ENCODE measurements at regions not wholly inside any gene's neighbourhood (a gene's known extent, or its start where the extent isn't known, plus 50 kb on each side); places are given as distances from the start of the nearest gene placed in this dataset.

DNA sequence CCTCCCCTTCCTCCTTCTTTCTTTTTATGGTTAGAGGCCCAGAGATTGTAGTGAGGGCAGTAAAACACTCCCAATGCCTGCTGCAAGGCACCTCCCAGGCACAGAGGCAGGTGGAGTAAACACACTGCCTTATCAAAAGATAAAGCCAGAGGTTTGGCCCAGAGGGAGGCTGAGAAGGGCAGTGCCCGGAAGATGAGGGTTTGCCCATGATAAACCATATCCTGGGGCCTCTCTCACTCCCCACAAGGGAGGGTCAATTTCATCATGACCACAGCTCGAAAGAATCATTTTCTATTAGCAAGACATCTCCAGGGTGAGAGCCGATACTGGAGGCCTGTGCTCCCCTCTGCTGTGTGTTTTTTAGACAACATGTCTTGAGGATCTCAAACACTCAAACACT is 98.5 kb upstream of the FAM9C start:
- 22 to 60% methylated on average over 3 of the region's 3 CpGs for WGBS, 2 donors
- Histone ChIP-seq H3K4me1 (no peaks in the 10 kb centered on the region), H3K4me3 (no peak overlapping the region), H3K27me3 (no peaks in the 10 kb centered on the region), H3K36me3 (no peaks in the 10 kb centered on the region), H3K9me3 (no peaks in the 10 kb centered on the region), H3K27ac (no peak overlapping the region)
- DNase-seq: no peak
- intact Hi-C loops (cut with DNase I): no loop called here
- no peak for TF ChIP-seq POLR2AphosphoS5 (IDR thresholded peaks at IDR 0.05)
- no peak for TF ChIP-seq POLR2A (IDR thresholded peaks at IDR 0.05)
- TF ChIP-seq EP300 (IDR thresholded peaks at IDR 0.05): no peak
- TF ChIP-seq, protein P1, sequence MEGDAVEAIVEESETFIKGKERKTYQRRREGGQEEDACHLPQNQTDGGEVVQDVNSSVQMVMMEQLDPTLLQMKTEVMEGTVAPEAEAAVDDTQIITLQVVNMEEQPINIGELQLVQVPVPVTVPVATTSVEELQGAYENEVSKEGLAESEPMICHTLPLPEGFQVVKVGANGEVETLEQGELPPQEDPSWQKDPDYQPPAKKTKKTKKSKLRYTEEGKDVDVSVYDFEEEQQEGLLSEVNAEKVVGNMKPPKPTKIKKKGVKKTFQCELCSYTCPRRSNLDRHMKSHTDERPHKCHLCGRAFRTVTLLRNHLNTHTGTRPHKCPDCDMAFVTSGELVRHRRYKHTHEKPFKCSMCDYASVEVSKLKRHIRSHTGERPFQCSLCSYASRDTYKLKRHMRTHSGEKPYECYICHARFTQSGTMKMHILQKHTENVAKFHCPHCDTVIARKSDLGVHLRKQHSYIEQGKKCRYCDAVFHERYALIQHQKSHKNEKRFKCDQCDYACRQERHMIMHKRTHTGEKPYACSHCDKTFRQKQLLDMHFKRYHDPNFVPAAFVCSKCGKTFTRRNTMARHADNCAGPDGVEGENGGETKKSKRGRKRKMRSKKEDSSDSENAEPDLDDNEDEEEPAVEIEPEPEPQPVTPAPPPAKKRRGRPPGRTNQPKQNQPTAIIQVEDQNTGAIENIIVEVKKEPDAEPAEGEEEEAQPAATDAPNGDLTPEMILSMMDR (IDR thresholded peaks at IDR 0.05): no peak

DNA sequence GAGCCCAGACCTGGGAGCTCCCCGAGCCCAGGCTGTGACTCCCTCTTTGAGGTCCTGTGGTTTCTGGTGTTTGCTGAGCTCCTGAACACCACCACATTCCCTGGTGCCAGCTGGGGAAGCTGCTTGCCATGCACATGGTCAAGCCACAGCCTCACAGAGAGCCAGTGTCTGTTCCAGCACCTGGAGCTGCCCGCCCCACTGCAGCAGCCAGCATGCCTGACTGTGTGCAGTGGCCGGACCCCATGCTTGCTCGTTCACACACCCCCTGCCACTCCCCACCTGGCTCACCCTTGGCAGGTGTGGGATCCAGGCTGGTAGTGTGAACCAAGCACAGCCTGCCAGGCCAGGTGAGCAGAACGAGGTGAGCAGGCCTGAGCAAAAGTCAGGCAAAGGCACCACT is 95.6 kb upstream of the FAM9C start:
- no peak overlapping the region for H3K27ac ChIP-seq
- WGBS, 2 donors: 85 to 91% methylated on average over 5 of the region's 5 CpGs
- intact Hi-C loops (cut with DNase I): no loop called here
- no peaks in the 10 kb centered on the region for H3K4me1 ChIP-seq
- H3K36me3 ChIP-seq: no peaks in the 10 kb centered on the region
- no peaks in the 10 kb centered on the region for H3K9me3 ChIP-seq
- TF ChIP-seq, protein P1 (IDR thresholded peaks at IDR 0.05): no peak
- TF ChIP-seq POLR2A (IDR thresholded peaks at IDR 0.05): no peak
- TF ChIP-seq EP300 (IDR thresholded peaks at IDR 0.05): no peak
- TF ChIP-seq POLR2AphosphoS5 (IDR thresholded peaks at IDR 0.05): no peak
- no peak for DNase-seq
- H3K4me3 ChIP-seq: no peak overlapping the region
- H3K27me3 ChIP-seq: no peaks in the 10 kb centered on the region

DNA sequence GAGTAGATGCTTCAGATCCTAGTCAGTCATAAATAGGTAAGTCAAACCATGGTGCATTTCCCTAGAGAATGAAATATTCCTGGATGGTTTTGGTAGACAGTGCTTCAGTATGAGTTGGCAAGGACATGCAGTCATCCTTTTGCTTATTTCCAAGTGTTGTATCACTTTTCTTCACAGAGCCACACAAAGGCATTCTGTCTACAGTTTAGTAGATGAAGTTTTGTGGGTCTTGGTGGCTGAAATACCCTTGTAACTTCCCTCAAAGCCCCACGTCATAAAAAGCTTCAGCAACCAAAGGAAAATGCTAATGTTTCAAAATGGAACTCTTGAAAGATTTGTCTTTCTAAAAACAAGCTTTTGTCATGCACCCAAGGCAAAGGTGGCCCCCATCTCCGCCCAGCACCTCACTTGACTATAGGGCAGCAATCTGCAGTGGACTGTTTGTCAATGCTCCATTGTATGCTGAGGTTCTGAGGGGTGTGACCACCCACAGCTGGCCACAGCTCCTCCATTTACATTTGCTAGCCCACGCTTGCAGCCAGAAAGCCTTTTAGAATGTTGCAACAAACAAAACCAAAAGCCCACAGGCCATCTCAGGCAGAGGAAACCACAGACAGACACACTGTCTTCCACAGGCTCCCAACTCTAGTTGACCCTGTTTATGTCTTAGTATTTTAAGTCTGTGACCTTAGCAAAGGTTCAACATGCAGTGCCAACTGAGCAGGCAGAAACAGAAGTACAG is 87.1 kb upstream of the FAM9C start:
- Histone ChIP-seq H3K9me3 (no peaks in the 10 kb centered on the region), H3K36me3 (no peaks in the 10 kb centered on the region), H3K27ac (no peak overlapping the region), H3K4me3 (no peak overlapping the region), H3K27me3 (no peaks in the 10 kb centered on the region), H3K4me1 (no peaks in the 10 kb centered on the region)
- no peak for DNase-seq
- 68 to 79% methylated on average over 3 of the region's 3 CpGs for WGBS, 2 donors
- no peak for TF ChIP-seq EP300 (IDR thresholded peaks at IDR 0.05)
- TF ChIP-seq, protein P1 (IDR thresholded peaks at IDR 0.05): no peak
- TF ChIP-seq POLR2A (IDR thresholded peaks at IDR 0.05): no peak
- TF ChIP-seq POLR2AphosphoS5 (IDR thresholded peaks at IDR 0.05): no peak
- intact Hi-C loops (cut with DNase I): no loop called here

DNA sequence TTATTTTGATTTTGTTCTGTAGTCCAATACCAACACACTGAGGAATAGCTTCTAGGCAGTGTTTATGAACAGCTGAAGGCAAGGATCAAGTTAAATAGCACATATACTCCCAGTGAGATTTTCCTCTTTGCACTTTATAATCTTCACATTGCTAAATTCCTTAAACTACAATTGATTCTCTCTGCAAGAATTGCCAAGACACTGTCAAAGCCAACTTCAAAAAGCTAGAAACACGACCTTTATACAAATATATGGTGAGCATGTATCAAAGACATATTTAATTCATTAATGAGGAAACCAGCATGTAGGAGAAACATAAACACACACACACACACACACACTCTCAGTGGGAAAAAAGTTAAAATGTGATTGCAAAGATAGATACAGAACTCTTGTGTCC is 86.4 kb upstream of the FAM9C start:
- no peak overlapping the region for H3K27ac ChIP-seq
- H3K4me3 ChIP-seq: no peak overlapping the region
- no peaks in the 10 kb centered on the region for H3K27me3 ChIP-seq
- DNase-seq: no peak
- no peaks in the 10 kb centered on the region for H3K4me1 ChIP-seq
- H3K9me3 ChIP-seq: no peaks in the 10 kb centered on the region
- 10 to 68% methylated on average over 1 of the region's 1 CpG for WGBS, 2 donors
- intact Hi-C loops (cut with DNase I): no loop called here
- TF ChIP-seq EP300 (IDR thresholded peaks at IDR 0.05): no peak
- H3K36me3 ChIP-seq: no peaks in the 10 kb centered on the region

DNA sequence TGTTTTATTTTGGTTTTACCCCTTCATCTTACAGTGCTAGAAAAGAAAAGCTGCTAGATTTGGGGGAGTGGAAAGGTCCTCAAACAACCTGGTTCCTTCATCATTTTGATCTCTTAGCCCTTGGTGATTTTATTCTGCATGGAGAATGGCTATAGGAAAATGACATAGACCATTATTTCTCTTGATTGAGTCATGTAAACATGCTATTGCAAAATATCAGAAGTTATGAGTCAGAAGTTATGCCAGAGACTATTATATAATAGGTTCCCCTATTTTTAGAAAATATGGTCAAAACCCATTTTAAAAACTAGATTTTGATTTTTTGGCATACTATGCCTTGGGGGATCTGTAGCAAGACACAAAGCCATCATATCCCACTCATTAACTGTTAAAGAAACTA is 83.7 kb upstream of the FAM9C start:
- Histone ChIP-seq H3K27ac (no peak overlapping the region), H3K9me3 (no peaks in the 10 kb centered on the region), H3K27me3 (no peaks in the 10 kb centered on the region), H3K36me3 (no peaks in the 10 kb centered on the region), H3K4me1 (no peaks in the 10 kb centered on the region), H3K4me3 (no peak overlapping the region)
- intact Hi-C loops (cut with DNase I): no loop called here
- DNase-seq: no peak
- TF ChIP-seq POLR2AphosphoS5 (IDR thresholded peaks at IDR 0.05): peak in 1 of 4 donors; percentile 30
- TF ChIP-seq POLR2A (IDR thresholded peaks at IDR 0.05): no peak
- TF ChIP-seq EP300 (IDR thresholded peaks at IDR 0.05): no peak
- TF ChIP-seq, protein P1 (IDR thresholded peaks at IDR 0.05): no peak
